ENCODE measurements at regions not wholly inside any gene's neighbourhood (a gene's known extent, or its start where the extent isn't known, plus 50 kb on each side); places are given as distances from the start of the nearest gene placed in this dataset.
"Not testable (repeated sequence)": the region's sequence is repeated elsewhere in the genome, so short reads cannot be mapped to it uniquely, and the experiment has no call there.

DNA sequence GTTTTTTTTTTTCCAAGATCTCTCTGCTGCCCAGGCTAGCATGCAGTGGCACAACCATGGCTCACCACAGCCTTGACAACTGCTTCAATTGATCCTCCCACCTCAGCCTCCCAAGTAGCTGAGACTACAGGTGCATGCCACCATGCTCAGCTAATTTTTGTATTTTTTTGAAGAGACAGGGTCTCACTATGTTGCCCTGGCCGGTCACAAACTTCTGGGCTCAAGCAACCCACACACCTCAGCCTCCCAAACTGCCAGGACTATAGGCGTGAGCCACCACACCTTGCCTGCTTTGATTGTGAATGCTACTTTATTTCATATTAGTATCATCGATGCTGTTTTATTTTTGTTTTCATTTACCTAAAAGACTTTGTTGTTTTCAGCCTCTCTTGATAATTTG, 81.5 kb upstream of the GNAZ start:
- DNase-seq (ENCODE audit: low read depth) = no peak
- H3K4me3 ChIP-seq (ENCODE audit: low read depth, low read length) = no peak overlapping the region
- TF ChIP-seq CTCF (IDR thresholded peaks at IDR 0.05; ENCODE audit: insufficient read depth, low read depth, low read length) = no peak

DNA sequence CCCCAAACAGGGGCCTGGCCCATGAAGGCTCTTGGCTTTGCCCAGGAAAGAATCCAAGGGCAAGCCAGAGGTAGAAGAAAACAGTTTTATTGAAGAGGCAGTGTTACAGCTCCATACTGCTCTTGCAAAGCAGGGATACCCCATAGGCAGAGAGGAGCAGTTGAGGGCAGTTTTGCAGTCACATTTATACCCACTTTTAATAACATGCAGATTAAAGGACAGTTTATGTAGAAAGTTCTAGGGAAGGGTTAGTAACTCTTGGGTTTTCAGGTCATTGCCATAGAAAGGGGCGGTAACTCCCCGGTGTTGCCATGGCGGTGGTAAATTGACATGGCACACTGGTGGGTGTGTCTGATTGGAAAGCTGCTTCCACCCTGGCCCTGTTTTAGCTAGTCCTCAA, 80.5 kb upstream of the GNAZ start:
- DNase-seq (ENCODE audit: low read depth) = no peak
- H3K4me3 ChIP-seq (ENCODE audit: low read depth, low read length) = no peak overlapping the region
- no peak for TF ChIP-seq CTCF (IDR thresholded peaks at IDR 0.05; ENCODE audit: insufficient read depth, low read depth, low read length)

DNA sequence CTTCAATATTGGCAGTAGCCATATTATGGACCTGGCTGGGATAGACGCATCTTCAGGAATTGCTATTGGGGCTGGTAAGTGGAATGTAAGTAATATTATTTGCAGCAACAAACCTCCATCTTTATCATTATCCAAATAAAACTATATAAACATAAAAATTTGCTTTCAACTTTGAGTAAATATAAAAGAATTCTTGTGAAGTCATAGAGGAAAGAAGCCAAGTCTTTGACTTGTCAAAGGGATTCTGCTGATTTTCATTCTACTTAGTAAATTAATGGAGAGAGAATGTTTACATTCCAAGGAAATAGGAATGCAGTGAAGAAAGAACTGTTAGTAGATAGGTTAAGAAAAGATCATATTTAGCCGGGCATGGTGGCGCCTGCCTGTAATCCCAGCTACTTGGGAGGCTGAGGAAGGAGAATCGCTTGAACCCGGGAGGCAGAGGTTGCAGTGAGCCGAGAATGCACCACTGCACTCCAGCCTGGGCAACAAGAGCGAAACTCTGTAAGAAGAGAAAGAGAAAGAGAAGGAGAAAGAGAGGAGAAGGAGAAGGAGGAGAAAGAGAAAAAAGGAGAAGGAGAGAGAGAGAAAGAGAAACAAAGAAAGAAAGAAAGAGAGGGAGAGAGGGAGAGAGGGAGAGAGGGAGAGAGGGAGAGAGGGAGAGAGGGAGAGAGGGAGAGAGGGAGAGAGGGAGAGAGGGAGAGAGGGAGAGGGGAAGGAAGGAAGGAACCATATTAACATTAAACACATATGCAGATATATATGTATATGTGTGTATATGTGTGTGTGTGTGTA, 79.4 kb upstream of the GNAZ start:
- peak; percentile 26 for DNase-seq (ENCODE audit: low read depth)
- not testable (repeated sequence) for H3K4me3 ChIP-seq (ENCODE audit: low read depth, low read length)

DNA sequence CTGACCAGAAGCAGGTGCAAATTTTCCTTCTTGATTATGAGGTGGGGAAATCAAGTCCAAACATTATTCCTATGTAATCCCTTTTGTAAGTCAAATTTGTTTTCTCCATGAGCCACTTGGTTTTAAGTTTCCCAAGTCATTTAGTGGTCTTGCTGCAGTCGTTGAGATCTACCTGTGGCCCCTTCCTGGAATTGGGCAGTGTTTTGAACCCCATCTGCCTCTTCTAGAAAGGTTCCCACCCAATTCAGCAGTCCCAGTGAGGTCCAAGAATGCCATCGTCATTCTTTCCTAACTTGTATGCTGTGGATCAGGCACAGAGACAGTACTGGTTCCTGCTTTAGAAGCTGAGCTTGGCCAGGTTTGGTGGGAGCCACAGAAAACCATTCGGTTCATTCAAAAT, 77.8 kb upstream of the GNAZ start:
- H3K4me3 ChIP-seq (ENCODE audit: low read depth, low read length) = no peak overlapping the region
- TF ChIP-seq CTCF (IDR thresholded peaks at IDR 0.05; ENCODE audit: insufficient read depth, low read depth, low read length) = no peak
- no peak for DNase-seq (ENCODE audit: low read depth)

DNA sequence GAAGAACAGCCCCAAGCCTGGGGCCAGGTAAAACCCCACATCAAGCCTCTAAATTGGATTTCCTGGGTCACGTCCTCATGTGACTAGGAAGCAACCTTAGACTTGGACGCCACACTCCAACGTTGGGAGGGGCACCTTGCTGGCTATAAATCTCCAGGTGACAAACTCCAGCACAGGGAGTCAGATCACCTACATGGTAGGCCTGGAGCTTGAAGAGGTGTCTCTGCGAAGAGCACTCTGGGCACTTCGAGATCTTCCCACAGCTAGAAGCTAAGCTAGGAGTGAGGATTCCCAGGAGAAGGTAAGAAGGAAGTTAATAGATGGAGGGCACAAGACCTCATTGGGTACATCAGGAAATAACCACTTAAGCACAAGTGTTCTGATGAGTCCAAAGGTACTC, 77.1 kb upstream of the GNAZ start:
- no peak overlapping the region for H3K4me3 ChIP-seq (ENCODE audit: low read depth, low read length)
- no peak for TF ChIP-seq CTCF (IDR thresholded peaks at IDR 0.05; ENCODE audit: insufficient read depth, low read depth, low read length)
- no peak for DNase-seq (ENCODE audit: low read depth)

GRCh38 chr22:22995166-22995565, 75.2 kb upstream of the GNAZ start:
- DNase-seq (ENCODE audit: low read depth) = no peak
- no peak for TF ChIP-seq CTCF (IDR thresholded peaks at IDR 0.05; ENCODE audit: insufficient read depth, low read depth, low read length)
- H3K4me3 ChIP-seq (ENCODE audit: low read depth, low read length) = no peak overlapping the region

GRCh38 chr22:22996511-22997261, 73.6 kb upstream of the GNAZ start:
- H3K4me3 ChIP-seq (ENCODE audit: low read depth, low read length) = no peak overlapping the region
- DNase-seq (ENCODE audit: low read depth) = no peak

More at GRCh38 chr22:22996511-22997261, 73.6 kb upstream of the GNAZ start:
- no peak for TF ChIP-seq CTCF (IDR thresholded peaks at IDR 0.05; ENCODE audit: insufficient read depth, low read depth, low read length)

All from fibroblast of villous mesenchyme (primary cell).